ENCODE measurements at regions not wholly inside any gene's neighbourhood (a gene's known extent, or its start where the extent isn't known, plus 50 kb on each side); places are given as distances from the start of the nearest gene placed in this dataset.
A peak's percentile ranks its signal among the peaks of the same experiment; 100 is the strongest.

GRCh38 chr4:145346081-145346480, 135.6 kb upstream of the SMAD1 start:
- no peak for DNase-seq (ENCODE audit: low spot score)

GRCh38 chr4:145345401-145345800, 136.3 kb upstream of the SMAD1 start:
- peak; percentile 10 for DNase-seq (ENCODE audit: low spot score)

GRCh38 chr4:145341381-145341780, 140.3 kb upstream of the SMAD1 start:
- DNase-seq (ENCODE audit: low spot score) = no peak

GRCh38 chr4:145340071-145340675, 141.5 kb upstream of the SMAD1 start:
- no peak for DNase-seq (ENCODE audit: low spot score)

DNA sequence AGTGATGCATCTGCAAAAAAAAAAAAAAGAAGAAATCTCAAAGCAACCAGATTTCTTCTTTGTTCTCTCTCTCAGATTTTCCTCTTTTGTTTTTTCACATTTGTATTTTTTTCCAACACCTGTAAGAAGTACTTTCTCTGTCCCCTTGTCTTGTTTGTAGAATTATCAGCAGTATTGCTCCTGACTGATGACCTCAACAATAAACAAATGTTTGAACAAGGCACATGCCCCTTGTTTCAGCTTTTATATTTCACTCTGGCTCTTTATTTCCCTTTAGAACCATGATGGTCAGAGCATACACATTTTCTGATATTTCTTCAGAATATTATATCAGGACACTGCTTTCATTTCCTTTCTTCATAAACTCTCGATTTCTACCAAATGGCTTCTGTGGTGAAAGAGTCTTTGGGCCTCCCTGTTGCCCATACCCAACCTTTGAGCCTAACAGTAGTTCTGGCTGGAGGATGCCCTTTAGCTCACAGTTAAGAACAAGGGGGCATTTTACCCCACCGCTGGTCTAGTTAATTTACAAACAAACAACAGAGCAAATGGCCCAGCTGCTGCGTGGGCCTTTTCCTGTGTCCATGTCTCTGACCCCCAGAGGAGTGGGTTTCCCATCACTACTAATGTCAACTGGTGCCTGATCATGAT, 142.5 kb upstream of the SMAD1 start:
- DNase-seq (ENCODE audit: low spot score) = no peak

- no peak for DNase-seq (ENCODE audit: low spot score)
Measured at GRCh38 chr4:145338568-145338967, 143.1 kb upstream of the SMAD1 start.

DNA sequence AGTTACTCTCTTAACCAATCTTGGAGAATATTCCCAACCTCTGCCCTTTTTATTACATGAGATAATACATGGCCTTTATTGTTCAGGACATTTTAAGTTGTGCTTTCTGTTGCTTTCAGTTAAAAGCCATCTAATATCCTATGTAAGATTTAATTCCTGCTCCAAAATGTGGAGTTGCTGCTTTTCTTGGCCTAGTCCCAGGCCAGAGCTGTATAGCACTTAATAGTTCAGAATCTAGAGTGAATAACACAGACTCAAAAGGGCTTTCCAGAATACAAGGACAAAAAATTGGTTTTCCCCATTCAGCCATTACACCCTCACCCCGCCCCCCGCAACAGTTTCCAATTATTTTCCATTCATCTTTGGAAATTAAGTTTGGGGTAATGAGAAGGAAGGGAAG, 144.3 kb upstream of the SMAD1 start:
- DNase-seq (ENCODE audit: low spot score) = no peak

- DNase-seq (ENCODE audit: low spot score) = no peak
Measured at GRCh38 chr4:145333786-145334185, 147.9 kb upstream of the SMAD1 start.

DNA sequence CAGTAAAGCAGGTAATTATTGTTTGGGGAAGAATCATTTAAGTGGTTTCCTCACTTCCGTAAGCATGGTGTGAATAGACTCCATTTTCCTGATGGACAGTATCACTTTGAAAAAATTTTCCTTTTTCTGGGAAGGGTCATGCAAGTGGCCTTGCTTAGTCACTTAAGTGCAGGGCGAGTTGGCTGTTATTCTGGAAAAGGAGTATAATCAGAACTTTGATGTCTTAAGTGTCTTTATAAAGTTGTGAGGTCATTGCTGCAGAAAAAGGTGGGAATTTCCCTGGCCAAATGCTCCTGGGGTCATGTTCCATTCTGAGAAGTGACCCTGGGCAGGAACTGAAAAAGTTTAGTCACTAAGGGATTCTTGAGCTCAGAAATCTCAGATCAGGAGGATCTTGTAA, 146.1 kb upstream of the OTUD4 start:
- DNase-seq (ENCODE audit: low spot score) = no peak

DNA sequence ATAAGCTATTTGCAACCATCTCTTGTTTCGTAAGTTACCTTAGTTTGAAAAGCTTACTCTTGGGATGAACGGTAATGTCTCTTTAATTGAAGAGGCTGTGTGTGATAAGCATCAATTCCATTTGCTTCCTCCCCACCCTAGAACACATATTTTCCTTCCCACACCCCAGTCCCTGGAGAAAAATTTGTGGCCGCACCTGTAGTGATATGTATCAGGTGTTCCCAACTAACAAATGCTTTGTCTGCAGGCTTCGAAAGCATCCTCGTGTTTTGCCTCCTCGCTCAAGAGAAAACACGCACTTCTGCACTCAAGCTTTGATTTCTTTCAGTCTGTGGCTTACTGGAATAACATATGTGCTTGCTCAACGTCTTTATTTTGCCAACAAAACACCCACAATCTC, 143.8 kb upstream of the OTUD4 start:
- no peak for DNase-seq (ENCODE audit: low spot score)

DNA sequence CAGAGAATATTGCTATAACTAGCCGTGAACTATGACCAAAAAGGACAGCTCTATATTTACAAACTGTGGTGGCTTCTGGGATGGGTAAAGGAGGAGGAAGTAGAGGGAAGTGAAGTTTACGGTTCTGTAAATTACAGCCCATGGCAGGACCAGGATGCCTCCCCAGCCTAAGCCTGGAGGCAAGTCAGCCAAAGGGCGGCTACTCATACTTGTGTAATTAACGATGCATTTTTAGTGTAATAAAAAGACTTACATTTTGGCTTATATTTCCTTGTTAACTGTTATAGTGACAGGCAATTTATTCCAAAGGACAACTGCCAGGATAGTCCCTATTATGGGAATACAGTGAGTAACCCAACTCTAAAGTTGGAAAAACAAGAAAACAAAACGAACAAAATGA, 139.9 kb upstream of the OTUD4 start:
- no peak for DNase-seq (ENCODE audit: low spot score)

- no peak for DNase-seq (ENCODE audit: low spot score)
Measured at GRCh38 chr4:145319751-145320150, 139.4 kb upstream of the OTUD4 start.

DNA sequence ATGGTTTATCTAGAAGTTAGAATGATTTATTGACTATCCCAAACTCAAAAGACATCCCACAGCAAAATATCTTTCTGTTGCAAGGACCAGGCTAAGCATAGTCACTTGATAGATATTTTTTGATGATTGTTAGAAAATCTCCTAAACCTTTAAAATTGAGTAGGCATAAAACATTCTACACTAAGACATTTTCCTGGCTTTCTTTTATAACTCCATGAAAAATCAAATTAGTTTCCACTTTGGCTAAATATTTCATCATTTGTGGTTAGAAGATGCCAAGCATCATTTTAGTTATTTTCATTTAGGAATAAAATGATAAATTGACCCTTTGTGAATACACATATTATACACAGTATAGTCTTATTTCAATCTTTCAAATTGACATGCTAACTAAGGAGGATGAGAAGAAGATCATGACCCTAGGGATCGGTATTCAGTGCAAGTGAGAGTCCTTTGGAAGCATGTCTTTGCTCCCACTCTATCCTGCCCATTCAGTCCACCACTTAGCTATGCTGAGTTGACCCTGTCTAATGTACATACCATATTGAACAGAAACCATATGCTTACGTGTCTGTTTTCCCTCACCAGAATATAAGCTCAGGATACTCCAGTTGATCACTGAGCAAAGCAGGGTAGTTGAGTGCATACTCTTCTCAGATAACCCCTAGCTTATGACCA, 136.6 kb upstream of the OTUD4 start:
- DNase-seq (ENCODE audit: low spot score) = no peak

DNA sequence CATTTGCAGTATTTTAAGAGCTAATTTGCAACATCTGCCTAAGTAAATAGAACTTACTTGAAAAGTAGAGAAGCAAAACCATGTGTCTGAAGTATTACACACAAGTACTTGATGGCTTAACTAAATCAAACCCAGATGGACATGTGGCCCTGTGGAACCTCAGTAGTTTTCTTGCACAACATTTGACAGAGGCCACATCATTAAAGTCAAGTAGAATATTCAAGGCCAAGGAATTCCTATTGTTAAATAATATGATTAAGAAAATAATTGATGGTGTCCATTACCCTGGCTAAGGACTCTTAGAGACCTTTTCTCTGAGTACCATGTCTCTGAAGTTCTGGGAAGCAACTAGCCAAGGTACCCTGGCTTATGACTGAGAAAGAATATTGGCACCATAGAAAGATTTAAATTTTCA, 135.4 kb upstream of the OTUD4 start:
- no peak for DNase-seq (ENCODE audit: low spot score)

DNA sequence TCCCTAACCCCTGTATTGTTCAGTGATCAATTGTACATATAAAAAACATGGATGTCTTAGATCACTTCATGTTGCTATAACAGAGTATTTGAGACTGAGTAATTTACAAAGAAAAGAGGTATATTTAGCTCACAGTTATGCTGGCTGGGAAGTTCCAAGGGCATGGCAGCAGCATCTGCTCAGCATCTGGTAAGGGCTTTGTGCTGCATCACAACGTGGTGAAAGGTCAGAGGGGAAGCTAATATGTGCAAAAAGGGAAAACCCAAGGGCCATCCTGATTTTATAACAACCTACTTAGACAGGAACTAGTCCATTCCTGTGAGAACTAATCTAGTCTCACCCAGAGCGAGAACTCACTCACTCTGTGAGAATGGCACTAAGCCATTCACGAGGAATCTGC, 128.2 kb upstream of the OTUD4 start:
- no peak for DNase-seq (ENCODE audit: low spot score)

DNA sequence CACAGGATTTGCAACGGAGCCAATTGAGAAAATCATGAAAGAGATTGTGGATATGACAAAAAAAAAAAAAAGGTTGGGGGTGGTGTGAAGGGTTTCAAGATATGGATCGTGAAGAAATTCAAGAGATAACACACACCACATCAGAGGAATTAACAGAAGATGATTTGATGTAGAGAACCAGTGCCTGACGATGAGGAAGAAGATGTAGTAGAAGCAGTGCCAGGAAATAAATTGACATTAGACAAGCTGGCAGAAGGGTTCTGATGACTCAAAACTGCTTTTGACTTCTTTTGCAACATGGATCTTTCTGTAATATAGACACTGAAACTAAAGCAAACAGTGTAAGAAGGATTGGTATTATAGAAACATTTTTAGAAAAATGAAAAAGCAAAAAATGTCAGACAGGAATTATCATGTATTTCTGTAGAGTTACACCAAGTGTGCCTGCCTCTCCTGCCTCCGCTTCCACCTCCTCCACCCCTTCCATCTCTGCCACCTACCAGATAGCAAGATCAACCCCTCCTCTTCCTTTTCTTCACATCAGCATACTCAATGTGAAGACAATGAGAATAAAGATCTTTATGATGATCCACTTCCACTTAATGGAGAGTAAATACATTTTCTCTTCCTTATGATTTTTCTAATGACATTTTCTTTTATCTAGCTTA, 127.5 kb upstream of the OTUD4 start:
- no peak for DNase-seq (ENCODE audit: low spot score)

- no peak for DNase-seq (ENCODE audit: low spot score)
Measured at GRCh38 chr4:145307120-145307519, 126.7 kb upstream of the OTUD4 start.

DNA sequence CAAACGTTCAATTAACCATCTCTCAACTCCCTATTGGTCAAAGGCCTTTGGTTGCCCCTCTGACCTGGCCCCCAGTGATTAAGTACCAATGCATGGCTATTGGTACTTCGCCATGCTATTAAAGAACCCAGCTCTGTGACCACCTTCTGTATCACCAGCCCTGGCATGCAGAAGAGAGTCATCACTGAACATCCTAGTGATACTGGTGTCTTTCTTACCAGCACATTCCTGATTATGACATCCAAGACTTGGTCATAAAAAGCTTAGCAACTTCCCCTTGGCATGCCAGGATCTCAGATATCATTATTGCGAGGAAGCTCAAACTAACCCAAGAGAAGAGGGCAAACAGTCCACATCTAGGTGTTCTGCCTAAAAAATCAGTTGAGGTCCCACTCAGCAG, 122.3 kb upstream of the OTUD4 start:
- peak; percentile 17 for DNase-seq (ENCODE audit: low spot score)

- DNase-seq (ENCODE audit: low spot score) = peak; percentile 58
Measured at GRCh38 chr4:145301386-145302080, 121.1 kb upstream of the OTUD4 start.

DNA sequence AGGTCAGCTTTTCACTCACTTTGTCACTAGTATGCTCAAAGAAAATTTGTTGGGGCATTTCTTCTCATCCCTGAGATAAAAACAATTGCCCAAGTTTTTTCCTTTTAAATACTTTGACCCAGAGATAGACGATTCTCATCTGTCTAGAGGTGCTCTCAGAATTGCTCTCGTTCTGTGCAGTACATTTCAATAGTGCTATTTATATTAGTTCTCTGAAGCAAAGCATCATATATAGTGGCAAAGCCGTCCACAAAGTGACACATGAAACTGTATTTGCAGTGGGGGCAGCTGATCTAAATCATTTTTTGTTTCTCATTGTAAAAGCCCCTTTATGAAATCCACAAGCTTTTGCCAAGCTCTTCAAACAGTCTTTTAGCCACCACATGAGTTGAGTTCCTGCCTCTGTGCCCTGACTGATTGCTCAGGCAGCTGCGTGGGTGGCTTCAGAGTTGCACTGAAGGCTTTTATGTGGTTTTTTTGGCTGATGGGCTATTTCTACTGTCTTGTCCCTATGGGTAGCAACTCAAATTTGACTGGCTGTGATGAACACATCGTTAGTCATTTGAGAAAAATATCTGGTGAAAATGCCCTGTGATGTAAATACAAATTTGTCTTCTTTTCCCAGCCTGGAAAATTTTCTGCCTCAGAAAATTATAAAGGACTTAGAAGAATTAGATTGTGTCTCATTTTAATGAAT, 119.1 kb upstream of the OTUD4 start:
- peak; percentile 79 for DNase-seq (ENCODE audit: low spot score)

DNA sequence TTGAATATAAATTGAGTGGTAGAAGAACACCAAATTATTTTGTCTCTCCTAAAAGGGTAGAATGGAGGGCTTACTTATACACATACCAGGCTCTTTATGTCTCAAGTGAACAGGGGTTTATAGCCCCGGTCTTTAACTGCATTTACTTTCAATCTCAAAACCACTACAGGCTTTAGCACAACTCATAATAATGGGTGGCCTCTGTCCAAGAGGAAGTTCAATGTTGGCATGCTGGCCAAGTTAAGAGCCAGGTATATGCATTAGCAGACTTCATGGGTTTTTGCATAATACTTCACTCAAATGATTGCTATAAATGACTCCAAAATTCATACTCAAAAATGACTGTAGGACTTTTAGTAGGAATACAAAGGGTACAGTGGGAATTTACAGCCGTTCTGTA, 118.5 kb upstream of the OTUD4 start:
- DNase-seq (ENCODE audit: low spot score) = no peak

DNA sequence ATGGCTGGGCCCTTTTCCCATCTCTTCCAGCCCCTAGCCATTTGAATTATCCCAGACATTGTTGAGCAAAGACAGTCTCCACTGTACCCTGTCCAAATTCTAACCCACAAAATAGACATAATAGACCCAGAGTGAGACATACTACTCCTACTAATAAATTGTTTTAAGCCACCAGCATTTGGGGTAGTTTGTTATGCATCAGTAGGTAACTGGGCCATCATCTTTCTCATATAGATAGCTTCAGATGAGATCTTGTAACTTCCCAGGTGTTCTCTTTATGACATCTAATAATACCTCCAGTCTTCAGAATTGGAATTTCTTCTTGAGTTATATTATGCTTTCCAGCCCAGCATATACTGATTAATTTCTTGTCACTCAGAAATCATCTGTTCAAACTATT, 117.2 kb upstream of the OTUD4 start:
- DNase-seq (ENCODE audit: low spot score) = no peak
